ENCODE measurements at regions not wholly inside any gene's neighbourhood (a gene's known extent, or its start where the extent isn't known, plus 50 kb on each side); places are given as distances from the start of the nearest gene placed in this dataset.

- Histone ChIP-seq H3K36me3 (ENCODE audit: insufficient read depth in 1 of 2, low read depth in 1 of 2) (no peaks in the 10 kb centered on the region), H3K4me3 (no peak overlapping the region), H3K4me1 (no peaks in the 10 kb centered on the region), H3K27me3 (ENCODE audit: insufficient read depth in 3 of 3, low read length in 2 of 3) (no peaks in the 10 kb centered on the region), H3K27ac (no peak overlapping the region), H3K9me3 (no peaks in the 10 kb centered on the region)
- intact Hi-C loops (cut with DNase I): no loop called here
- 81 to 96% (median 82%) methylated on average over 1 of the region's 1 CpG for WGBS, 3 donors
- TF ChIP-seq CTCF (IDR thresholded peaks at IDR 0.05): no peak
- DNase-seq (no peak), ATAC-seq (no peak)
Measured at GRCh38 chr2:58922245-58922644, 681.1 kb upstream of the FANCL start.

- WGBS, 3 donors: 65 to 73% (median 66%) methylated on average over 2 of the region's 2 CpGs
- intact Hi-C loops (cut with DNase I): no loop called here
- H3K27ac ChIP-seq: no peak overlapping the region
Measured at GRCh38 chr2:58921676-58922075, 680.6 kb upstream of the FANCL start.

GRCh38 chr2:58920001-58920400, 678.9 kb upstream of the FANCL start:
- TF ChIP-seq CTCF (IDR thresholded peaks at IDR 0.05): no peak
- Histone ChIP-seq H3K27me3 (ENCODE audit: insufficient read depth in 3 of 3, low read length in 2 of 3) (no peaks in the 10 kb centered on the region), H3K4me3 (no peak overlapping the region), H3K36me3 (ENCODE audit: insufficient read depth in 1 of 2, low read depth in 1 of 2) (no peaks in the 10 kb centered on the region), H3K9me3 (no peaks in the 10 kb centered on the region), H3K27ac (no peak overlapping the region), H3K4me1 (no peaks in the 10 kb centered on the region)
- intact Hi-C loops (cut with DNase I): no loop called here
- DNase-seq: no peak
- ATAC-seq: no peak
- WGBS, 3 donors: 98 to 100% (median 100%) methylated on average over 2 of the region's 2 CpGs

More at GRCh38 chr2:58921676-58922075, 680.6 kb upstream of the FANCL start:
- Histone ChIP-seq H3K4me3 (no peak overlapping the region), H3K36me3 (ENCODE audit: insufficient read depth in 1 of 2, low read depth in 1 of 2) (no peaks in the 10 kb centered on the region), H3K4me1 (no peaks in the 10 kb centered on the region), H3K9me3 (no peaks in the 10 kb centered on the region), H3K27me3 (ENCODE audit: insufficient read depth in 3 of 3, low read length in 2 of 3) (no peaks in the 10 kb centered on the region)
- no peak for TF ChIP-seq CTCF (IDR thresholded peaks at IDR 0.05)
- DNase-seq (no peak), ATAC-seq (no peak)

- Histone ChIP-seq H3K27me3 (ENCODE audit: insufficient read depth in 3 of 3, low read length in 2 of 3) (no peaks in the 10 kb centered on the region), H3K36me3 (ENCODE audit: insufficient read depth in 1 of 2, low read depth in 1 of 2) (no peaks in the 10 kb centered on the region), H3K27ac (no peak overlapping the region), H3K9me3 (no peaks in the 10 kb centered on the region), H3K4me1 (no peaks in the 10 kb centered on the region), H3K4me3 (no peak overlapping the region)
- WGBS, 3 donors: 64 to 69% (median 67%) methylated on average over 4 of the region's 4 CpGs
- ATAC-seq: no peak
- intact Hi-C loops (cut with DNase I): no loop called here
- no peak for DNase-seq
- no peak for TF ChIP-seq CTCF (IDR thresholded peaks at IDR 0.05)
Measured at GRCh38 chr2:58919316-58919715, 678.2 kb upstream of the FANCL start.

- intact Hi-C loops (cut with DNase I): no loop called here
- H3K4me1 ChIP-seq: no peaks in the 10 kb centered on the region
- H3K27me3 ChIP-seq (ENCODE audit: insufficient read depth in 3 of 3, low read length in 2 of 3): no peaks in the 10 kb centered on the region
- H3K36me3 ChIP-seq (ENCODE audit: insufficient read depth in 1 of 2, low read depth in 1 of 2): no peaks in the 10 kb centered on the region
- no peak for TF ChIP-seq CTCF (IDR thresholded peaks at IDR 0.05)
- ATAC-seq (no peak), DNase-seq (no peak)
- no peak overlapping the region for H3K27ac ChIP-seq
- H3K4me3 ChIP-seq: no peak overlapping the region
- H3K9me3 ChIP-seq: no peaks in the 10 kb centered on the region
- WGBS, 3 donors: 41 to 58% (median 52%) methylated on average over 2 of the region's 2 CpGs
Measured at GRCh38 chr2:58918141-58918540, 677.0 kb upstream of the FANCL start.
